ENCODE measurements at regions not wholly inside any gene's neighbourhood (a gene's known extent, or its start where the extent isn't known, plus 50 kb on each side); places are given as distances from the start of the nearest gene placed in this dataset.
A peak's percentile ranks its signal among the peaks of the same experiment; 100 is the strongest.
"Not testable (repeated sequence)": the region's sequence is repeated elsewhere in the genome, so short reads cannot be mapped to it uniquely, and the experiment has no call there.

- H3K9me3 ChIP-seq; H3K36me3 ChIP-seq; H3K27me3 ChIP-seq; DNase-seq; H3K27ac ChIP-seq; H3K4me1 ChIP-seq; ATAC-seq; intact Hi-C loops (cut with DNase I); H3K4me3 ChIP-seq: not testable (repeated sequence)
- 23% methylated on average over 1 of the region's 1 CpG for WGBS (ENCODE audit: insufficient coverage, low coverage, low lambda C conversion rate, missing lambda C conversion rate)
Measured at GRCh38 chr20:30556797-30557196, 700.7 kb upstream of the DEFB115 start.

GRCh38 chr20:30565086-30565485 is 692.4 kb upstream of the DEFB115 start:
- H3K4me1 ChIP-seq; intact Hi-C loops (cut with DNase I); DNase-seq; H3K27ac ChIP-seq; H3K4me3 ChIP-seq; H3K27me3 ChIP-seq; H3K9me3 ChIP-seq; H3K36me3 ChIP-seq: not testable (repeated sequence)
- ATAC-seq, result peak in 2 of 4 donors; percentile 19 to 44
- 54% methylated on average over 11 of the region's 19 CpGs for WGBS (ENCODE audit: insufficient coverage, low coverage, low lambda C conversion rate, missing lambda C conversion rate)

- intact Hi-C loops (cut with DNase I); H3K27me3 ChIP-seq; ATAC-seq; DNase-seq; H3K4me1 ChIP-seq; H3K4me3 ChIP-seq; H3K27ac ChIP-seq; H3K36me3 ChIP-seq; H3K9me3 ChIP-seq: not testable (repeated sequence)
- no CpG with 5 or more reads among the region's 12 CpGs for WGBS (ENCODE audit: insufficient coverage, low coverage, low lambda C conversion rate, missing lambda C conversion rate)
Measured at GRCh38 chr20:30569867-30570266, 687.6 kb upstream of the DEFB115 start.

- H3K27me3 ChIP-seq; H3K4me3 ChIP-seq; H3K36me3 ChIP-seq; DNase-seq; H3K9me3 ChIP-seq; ATAC-seq; intact Hi-C loops (cut with DNase I); H3K4me1 ChIP-seq; H3K27ac ChIP-seq: not testable (repeated sequence)
- 52% methylated on average over 4 of the region's 4 CpGs for WGBS (ENCODE audit: insufficient coverage, low coverage, low lambda C conversion rate, missing lambda C conversion rate)
Measured at GRCh38 chr20:30570622-30571021, 686.8 kb upstream of the DEFB115 start.

GRCh38 chr20:30574337-30574736 is 683.1 kb upstream of the DEFB115 start:
- H3K4me3 ChIP-seq; H3K4me1 ChIP-seq; H3K9me3 ChIP-seq; ATAC-seq; H3K27ac ChIP-seq; intact Hi-C loops (cut with DNase I); DNase-seq; H3K27me3 ChIP-seq; H3K36me3 ChIP-seq: not testable (repeated sequence)
- 27% methylated on average over 2 of the region's 2 CpGs for WGBS (ENCODE audit: insufficient coverage, low coverage, low lambda C conversion rate, missing lambda C conversion rate)

GRCh38 chr20:30579069-30579468 is 678.4 kb upstream of the DEFB115 start:
- H3K27me3 ChIP-seq; H3K27ac ChIP-seq; H3K36me3 ChIP-seq; H3K9me3 ChIP-seq; ATAC-seq; intact Hi-C loops (cut with DNase I); H3K4me1 ChIP-seq; DNase-seq: not testable (repeated sequence)
- whole genome bisulfite sequencing (ENCODE audit: insufficient coverage, low coverage, low lambda C conversion rate, missing lambda C conversion rate), result 37% methylated on average over 6 of the region's 6 CpGs
- peak overlapping the region in 2 of 3 donors; percentile 51 to 53 for H3K4me3 ChIP-seq

- H3K36me3 ChIP-seq; H3K4me1 ChIP-seq; intact Hi-C loops (cut with DNase I); H3K27me3 ChIP-seq; H3K9me3 ChIP-seq: not testable (repeated sequence)
- ATAC-seq, result peak; percentile 100
- 18% methylated on average over 18 of the region's 27 CpGs for WGBS (ENCODE audit: insufficient coverage, low coverage, low lambda C conversion rate, missing lambda C conversion rate)
- Histone ChIP-seq H3K27ac (peak overlapping the region in 1 of 3 donors; percentile 40), H3K4me3 (peak overlapping the region; percentile 22 to 53 (median 51))
- peak; percentile 58 to 86 (median 80) for DNase-seq
Measured at GRCh38 chr20:30579824-30580438, 677.5 kb upstream of the DEFB115 start.

- H3K36me3 ChIP-seq; H3K9me3 ChIP-seq; DNase-seq; ATAC-seq; intact Hi-C loops (cut with DNase I); H3K4me3 ChIP-seq; H3K4me1 ChIP-seq; H3K27me3 ChIP-seq; H3K27ac ChIP-seq: not testable (repeated sequence)
- peak in 2 of 4 donors; percentile 14 to 19 for TF ChIP-seq CTCF (IDR thresholded peaks at IDR 0.05)
- 40% methylated on average over 7 of the region's 7 CpGs for WGBS (ENCODE audit: insufficient coverage, low coverage, low lambda C conversion rate, missing lambda C conversion rate)
Measured at GRCh38 chr20:30581839-30582238, 675.6 kb upstream of the DEFB115 start.

- H3K4me3 ChIP-seq; H3K4me1 ChIP-seq; H3K36me3 ChIP-seq; H3K27ac ChIP-seq; H3K27me3 ChIP-seq; intact Hi-C loops (cut with DNase I); ATAC-seq; DNase-seq; H3K9me3 ChIP-seq: not testable (repeated sequence)
- 77% methylated on average over 4 of the region's 4 CpGs for WGBS (ENCODE audit: insufficient coverage, low coverage, low lambda C conversion rate, missing lambda C conversion rate)
Measured at GRCh38 chr20:30584403-30584802, 673.1 kb upstream of the DEFB115 start.
